Hematopoietic multipotent progenitor cell treated with erythropoietin and hydrocortisone succinate and interleukin-3 and kit ligand, for 17 days (in vitro differentiated cells): ENCODE measurements at regions not wholly inside any gene's neighbourhood (a gene's known extent, or its start where the extent isn't known, plus 50 kb on each side); places are given as distances from the start of the nearest gene placed in this dataset.
"Not testable (repeated sequence)": the region's sequence is repeated elsewhere in the genome, so short reads cannot be mapped to it uniquely, and the experiment has no call there.

ENCODE experiments used
- DNase-seq: peaks from one replicate; pipeline ENCODE4 v3.0.0-alpha.2; 2015; ENCODE audit warnings: low spot score

- DNase-seq, result no peak
These were observed 519.4 kb upstream of the ZNF337 start for GRCh38 chr20:26216025-26216424.

GRCh38 chr20:26214991-26215390 lies 518.3 kb upstream of the ZNF337 start:
- no peak for DNase-seq

DNA sequence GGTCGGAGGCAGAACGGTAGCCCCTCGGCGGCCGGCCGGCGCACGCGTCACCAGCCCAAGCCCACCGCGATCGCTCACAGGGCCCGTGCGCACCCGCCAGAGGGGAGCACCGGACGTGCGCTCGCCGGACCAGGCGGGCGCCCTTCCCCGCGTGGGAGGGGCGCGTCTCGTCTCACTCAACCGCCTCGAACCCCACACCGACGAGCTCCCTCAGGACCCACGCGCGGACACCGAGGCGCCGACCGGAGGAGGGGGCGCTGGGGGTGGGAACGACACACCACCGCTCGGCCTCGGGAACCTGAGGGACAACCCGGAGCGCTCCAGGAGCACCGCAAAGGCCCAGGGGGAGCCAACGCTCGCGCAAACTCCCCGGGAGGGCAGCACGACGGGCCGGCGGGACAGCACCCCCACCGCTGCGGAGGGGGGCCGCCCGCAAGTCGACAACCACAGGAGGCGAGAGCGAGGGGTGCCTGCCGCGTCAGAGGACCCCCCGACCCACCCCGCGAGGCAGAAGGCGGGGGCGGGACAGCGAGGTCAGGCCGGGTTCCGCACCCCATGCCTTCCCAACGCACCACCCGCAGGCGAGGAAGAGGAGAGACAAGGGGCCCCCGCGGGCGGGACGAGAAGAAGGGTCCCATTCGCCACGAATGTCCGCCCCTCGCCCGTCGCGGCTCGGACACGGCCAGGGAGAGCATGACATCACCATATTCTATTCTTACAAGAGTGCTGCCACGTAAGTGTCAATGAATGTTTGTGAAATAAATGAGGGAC lies 512.7 kb upstream of the ZNF337 start:
- no peak for DNase-seq

DNA sequence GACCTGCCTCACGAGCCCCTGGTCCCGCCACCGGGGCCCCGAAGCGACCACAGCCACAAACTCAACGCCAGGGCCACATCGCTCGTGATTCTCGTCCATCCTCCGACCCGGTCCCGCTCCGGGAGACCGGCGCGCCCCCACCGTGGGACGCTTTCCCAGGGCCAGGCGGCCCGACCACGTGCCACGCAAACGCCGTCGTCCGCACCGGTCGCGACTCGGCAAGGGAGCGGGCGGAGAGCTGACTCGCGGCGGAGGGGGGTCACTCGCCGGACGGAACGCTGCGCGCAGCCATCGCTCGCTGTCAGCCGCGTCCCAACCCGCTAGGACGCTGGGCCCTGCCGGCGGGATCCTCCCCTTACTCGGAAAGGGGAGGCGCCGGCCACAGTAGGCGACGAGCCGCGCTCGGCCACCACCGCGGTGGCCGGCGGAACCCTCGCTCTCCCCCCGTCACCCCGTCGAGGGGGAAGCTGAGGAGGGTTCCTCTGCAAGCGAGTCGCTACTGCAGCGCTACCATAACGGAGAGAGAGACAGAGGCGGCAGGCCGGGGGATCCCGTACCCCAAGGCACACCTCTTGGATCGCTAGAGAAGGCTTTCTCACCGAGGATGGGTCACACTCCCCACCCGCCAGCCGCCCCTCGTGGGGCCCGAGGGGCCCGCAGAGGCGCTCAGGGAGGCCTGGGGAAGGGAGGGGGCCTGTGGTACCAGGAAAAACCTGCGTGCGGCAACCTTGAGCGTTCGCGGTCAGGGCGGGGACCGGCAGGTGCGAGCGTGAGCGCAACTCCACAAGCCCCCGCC lies 511.8 kb upstream of the ZNF337 start:
- DNase-seq, result no peak

- not testable (repeated sequence) for DNase-seq
These were observed 511.3 kb upstream of the ZNF337 start for GRCh38 chr20:26207967-26208295.

DNA sequence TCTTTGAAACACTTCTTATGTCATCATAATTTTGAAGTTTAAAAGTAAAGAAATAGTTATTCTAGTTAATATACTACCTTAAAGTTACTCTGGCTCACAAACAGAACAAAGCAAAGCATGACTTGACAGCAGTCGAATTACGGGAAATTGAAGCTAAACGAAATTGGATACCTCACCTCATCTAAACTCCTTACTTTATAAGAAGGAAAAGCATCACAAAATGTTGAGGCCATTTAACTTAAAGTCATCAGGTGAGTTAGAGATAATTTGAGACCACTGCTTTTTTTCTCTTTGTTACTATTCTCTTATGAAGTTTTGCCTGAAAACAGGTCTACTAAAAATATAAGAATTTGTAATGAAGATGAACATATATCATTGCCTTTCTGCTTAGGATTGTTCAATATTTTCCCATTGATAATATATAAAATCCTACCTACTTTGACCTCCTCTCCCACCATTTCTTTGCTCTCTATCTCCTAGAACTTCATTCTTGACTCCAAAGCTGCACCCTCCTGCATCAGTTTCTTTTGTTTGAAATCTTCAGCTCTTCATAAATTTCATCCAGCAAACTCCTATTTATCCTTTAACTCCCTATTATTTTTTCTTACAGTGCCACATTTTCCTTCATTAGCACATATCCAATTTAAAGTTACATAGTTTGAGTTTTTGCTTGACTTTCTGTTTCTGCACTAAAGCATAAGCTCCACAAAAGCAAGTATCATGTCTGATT lies 510.7 kb upstream of the ZNF337 start:
- DNase-seq, result no peak

DNA sequence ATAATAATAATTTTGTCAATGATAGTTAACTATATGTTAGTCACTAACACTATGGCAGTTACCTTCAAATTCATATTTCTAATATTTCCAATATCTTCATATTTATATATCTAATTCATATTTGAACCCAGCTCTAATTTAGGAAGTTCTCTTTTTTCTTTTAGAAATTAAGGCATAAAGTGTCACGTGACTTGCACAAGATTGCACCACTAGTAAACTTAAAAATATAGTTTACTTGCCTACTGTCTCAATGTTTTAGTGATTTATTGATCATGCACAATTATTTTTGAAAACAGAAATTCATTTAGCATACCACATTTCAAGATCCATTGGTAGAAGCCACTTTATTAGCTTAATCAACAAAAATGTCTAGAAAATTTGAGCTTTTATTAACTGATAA lies 508.7 kb upstream of the ZNF337 start:
- no peak for DNase-seq

GRCh38 chr20:26201026-26201425 lies 504.4 kb upstream of the ZNF337 start:
- not testable (repeated sequence) for DNase-seq

DNA sequence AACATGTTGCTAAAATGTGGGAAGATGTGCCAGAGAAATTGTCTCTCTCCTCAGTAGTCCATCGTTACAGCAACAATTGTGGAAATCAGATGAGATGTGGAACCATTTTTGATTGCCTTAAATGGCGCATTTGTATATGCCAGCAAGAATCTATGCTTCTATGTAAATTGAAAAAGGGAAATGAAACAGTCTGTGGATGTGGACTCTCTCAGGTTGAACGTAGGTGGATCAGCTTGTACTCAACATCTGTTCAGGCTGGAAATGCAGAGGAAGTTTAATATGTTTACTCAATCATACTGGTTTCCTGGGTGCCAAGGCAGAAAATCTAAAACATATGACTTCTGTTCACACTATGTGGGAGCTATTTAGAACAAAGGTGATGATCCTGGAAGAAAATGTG lies 490.7 kb upstream of the ZNF337 start:
- DNase-seq, result not testable (repeated sequence)

DNA sequence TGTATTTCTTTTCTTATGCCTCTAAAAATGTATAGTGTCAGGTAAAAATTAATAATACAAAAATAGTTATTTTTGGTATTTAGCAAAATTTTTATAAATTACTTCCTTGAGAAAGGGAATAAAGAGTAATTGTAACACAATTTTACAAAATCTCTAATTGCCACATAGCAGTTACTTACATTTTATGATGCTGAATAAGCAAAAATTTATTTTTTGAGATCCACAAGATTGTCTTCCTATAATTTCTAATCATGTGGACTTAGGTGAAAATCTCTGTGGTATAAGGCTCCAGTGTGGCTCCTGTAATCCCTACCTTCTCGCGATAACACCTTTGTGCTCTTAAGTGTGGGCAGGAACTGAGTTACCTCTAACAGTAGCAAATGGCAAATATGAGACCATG lies 487.1 kb upstream of the ZNF337 start:
- not testable (repeated sequence) for DNase-seq

GRCh38 chr20:26181364-26181763 lies 484.7 kb upstream of the ZNF337 start:
- not testable (repeated sequence) for DNase-seq

DNA sequence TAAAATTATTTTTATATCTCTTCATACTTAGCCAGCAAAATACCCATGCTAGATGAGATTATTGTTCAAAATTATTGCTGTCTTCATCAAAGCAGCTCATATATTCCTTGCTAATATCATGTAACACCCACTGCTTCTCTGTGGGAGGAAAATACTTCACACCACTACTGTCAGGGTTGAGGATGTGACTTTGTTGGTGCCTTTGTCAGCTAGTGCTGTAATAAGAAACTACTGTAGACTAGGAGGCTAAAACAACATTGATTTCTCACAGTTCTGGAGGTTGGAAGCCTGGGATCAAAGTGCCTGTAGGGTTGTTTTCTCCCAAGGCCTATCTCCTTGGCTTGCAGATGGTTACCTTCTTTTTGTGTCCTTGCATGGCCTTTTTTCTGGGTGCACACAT lies 475.2 kb upstream of the ZNF337 start:
- not testable (repeated sequence) for DNase-seq

GRCh38 chr20:26169506-26169905 lies 472.9 kb upstream of the ZNF337 start:
- DNase-seq, result no peak

GRCh38 chr20:26167499-26167898 lies 470.8 kb upstream of the ZNF337 start:
- DNase-seq, result no peak

GRCh38 chr20:26163890-26164289 lies 467.2 kb upstream of the ZNF337 start:
- no peak for DNase-seq

DNA sequence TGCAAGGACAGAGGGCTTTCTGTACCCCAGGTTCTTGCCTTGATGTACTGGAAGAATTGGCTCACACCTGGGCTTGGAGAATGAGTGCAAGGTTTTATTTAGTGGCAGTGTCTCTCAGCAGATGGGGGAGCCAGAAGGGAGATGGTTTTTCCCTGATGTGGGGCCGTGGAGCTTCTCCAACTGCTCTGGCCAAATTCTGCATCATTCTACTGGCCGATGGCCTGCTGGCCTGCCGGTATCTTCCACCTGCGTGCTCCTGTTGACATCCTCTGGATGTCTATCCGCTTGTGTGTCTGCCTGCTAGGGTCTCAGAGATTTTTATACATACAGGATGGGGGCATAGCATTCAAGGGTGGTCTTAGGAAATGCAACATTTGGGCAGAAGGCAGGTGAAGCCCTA lies 466.5 kb upstream of the ZNF337 start:
- DNase-seq, result not testable (repeated sequence)

DNA sequence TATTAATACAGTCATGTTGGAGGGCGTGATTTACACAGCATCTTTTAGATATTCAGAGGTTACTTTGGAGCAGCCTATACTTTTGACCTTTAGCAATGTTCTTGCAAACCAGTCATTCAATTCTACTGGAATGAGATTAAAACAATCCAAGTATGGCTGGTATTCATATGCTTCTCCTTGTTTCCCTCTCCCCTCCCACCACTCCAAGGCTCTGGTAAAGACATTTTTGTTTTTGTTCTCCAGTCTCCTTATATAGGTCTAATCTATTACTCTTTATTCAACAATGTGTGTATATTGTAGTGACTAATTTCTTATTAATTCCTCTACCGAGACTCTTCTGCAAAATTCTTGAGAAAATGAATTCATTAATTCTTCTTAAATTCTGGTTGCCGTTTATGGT lies 465.1 kb upstream of the ZNF337 start:
- not testable (repeated sequence) for DNase-seq

- not testable (repeated sequence) for DNase-seq
These were observed 464.3 kb upstream of the ZNF337 start for GRCh38 chr20:26160916-26161315.

DNA sequence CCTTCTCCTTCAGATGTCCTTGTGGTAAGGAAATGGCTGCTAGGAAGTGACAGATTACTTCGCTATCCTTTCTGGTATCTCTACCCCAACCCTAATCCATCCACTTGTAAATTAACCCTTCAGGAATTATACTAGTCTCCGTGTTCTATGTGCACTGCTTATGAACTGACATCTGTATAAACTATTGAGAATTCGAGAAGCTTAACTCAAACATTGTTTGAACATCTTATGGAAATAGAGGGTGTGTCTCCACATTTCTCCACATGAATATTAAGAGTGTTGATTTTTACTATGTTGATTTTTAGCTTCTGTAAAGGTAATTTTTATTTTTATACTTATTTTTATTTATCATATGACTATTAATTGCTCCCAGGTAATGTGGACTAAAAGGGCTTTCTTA lies 457.6 kb upstream of the ZNF337 start:
- DNase-seq, result no peak

DNA sequence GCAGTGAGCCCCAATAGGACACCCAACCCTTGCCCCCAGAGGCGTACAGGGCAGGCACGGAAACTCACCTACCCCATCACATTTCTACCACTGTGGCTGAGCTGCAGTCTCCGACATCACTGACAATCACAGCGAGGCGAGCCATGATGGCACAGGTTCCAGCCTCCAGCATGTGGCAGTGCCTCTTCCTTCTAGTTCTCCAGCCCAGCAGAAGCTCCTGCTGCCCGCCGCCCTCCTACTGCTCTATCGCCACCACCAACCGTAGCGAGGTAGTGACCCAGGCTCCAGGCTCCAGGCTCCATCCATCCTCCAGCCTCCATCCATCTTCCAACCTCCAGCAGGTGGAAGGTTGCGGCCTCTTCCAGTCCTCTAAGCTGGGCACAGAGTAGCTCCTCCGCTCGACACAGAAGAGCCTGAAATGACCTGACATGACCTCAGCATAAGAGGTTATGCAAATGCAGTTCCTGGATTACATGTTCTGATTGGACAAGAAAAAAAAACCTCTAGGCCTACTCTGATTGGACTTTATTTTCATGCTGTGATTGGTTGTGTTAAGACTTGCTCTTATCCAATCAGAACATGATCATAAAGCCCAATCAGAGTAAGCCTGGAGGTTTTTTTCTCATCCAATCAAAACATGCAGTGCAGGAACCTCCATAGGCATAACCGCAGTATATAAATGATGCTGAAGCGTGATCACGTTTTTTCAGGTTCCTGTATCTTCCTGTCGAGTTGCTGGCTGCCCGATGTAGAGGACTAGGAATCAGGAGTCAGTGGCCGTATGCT lies 438.9 kb upstream of the ZNF337 start:
- DNase-seq, result no peak

DNA sequence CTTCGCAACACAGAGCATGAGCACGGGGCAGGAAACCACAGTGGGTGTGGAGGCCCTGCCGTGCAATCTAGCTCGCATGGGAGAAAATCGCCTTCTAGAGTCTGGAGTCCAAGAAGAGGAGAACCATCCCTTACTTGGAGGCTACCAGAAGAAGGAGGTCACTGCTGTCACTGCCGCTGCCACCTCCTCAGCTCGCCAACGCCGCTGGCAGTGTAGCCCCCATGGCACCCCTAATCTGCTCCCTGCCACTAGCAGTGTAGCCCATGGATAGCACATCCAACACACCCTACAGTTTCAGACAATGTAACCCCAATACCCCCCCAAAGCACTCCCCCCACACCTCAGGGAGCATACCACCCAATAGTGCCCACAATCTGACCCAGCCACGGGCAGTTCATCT lies 438.0 kb upstream of the ZNF337 start:
- no peak for DNase-seq

- not testable (repeated sequence) for DNase-seq
These were observed 437.1 kb upstream of the ZNF337 start for GRCh38 chr20:26133794-26134193.
